GM04504 (cell line): ENCODE measurements at regions not wholly inside any gene's neighbourhood (a gene's known extent, or its start where the extent isn't known, plus 50 kb on each side); places are given as distances from the start of the nearest gene placed in this dataset.
A peak's percentile ranks its signal among the peaks of the same experiment; 100 is the strongest.
"Not testable (repeated sequence)": the region's sequence is repeated elsewhere in the genome, so short reads cannot be mapped to it uniquely, and the experiment has no call there.

Experiments used
- DNase-seq: peaks from one replicate; pipeline ENCODE4 v3.0.0-alpha.2; 2012; ENCODE audit warnings: low read depth

GRCh38 chr7:65744406-65744805 lies 128.5 kb upstream of the VKORC1L1 start:
- no peak for DNase-seq

DNA sequence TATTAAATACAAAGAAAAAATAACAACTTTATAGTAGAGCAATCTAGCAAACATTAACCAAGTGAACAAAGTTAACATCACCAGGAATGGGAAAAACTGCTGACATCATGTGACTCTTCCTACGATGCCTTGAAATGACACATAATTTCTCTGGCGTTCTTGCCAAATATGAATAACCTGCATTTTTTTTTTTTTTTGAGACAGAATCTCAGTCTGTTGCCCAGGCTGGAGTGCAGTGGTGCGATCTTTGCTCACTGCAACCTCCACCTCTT lies 126.5 kb upstream of the VKORC1L1 start:
- peak; percentile 35 for DNase-seq

DNA sequence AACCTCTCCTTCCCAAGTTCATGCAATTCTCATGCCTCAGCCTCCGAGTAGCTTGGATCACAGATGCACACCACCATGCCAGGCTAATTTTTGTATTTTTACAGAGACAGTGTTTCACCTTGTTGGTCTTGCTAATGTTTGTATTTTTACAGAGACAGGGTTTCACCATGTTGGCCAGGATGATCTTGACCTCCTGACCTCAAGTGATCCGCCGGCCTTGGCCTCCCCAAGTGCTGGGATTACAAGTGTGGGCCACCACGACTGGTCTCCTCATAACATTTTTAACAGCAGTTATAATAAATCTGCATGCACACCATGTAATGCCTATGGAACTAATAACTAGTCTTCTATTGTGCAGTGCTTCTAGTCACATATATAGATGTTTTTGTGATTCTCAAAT lies 123.8 kb upstream of the VKORC1L1 start:
- DNase-seq: no peak

DNA sequence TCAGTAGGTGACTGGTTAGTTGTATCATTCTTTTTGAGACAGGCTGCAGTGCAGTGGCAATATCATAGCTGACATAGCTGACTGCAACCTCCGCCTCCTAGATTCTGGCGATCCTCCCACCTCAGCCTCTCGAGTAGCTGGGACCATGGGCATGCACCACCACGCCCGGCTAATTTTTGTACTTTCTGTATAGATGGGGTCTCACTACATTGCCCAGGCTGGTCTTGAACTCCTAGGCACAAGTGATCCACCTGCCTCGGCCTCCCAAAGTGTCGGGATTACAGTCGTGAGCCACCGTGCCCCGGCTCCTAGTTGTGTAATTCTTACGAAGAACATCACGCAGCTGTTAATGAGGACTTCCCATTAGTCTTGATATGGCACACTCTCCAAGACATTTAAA lies 123.4 kb upstream of the VKORC1L1 start:
- no peak for DNase-seq

DNA sequence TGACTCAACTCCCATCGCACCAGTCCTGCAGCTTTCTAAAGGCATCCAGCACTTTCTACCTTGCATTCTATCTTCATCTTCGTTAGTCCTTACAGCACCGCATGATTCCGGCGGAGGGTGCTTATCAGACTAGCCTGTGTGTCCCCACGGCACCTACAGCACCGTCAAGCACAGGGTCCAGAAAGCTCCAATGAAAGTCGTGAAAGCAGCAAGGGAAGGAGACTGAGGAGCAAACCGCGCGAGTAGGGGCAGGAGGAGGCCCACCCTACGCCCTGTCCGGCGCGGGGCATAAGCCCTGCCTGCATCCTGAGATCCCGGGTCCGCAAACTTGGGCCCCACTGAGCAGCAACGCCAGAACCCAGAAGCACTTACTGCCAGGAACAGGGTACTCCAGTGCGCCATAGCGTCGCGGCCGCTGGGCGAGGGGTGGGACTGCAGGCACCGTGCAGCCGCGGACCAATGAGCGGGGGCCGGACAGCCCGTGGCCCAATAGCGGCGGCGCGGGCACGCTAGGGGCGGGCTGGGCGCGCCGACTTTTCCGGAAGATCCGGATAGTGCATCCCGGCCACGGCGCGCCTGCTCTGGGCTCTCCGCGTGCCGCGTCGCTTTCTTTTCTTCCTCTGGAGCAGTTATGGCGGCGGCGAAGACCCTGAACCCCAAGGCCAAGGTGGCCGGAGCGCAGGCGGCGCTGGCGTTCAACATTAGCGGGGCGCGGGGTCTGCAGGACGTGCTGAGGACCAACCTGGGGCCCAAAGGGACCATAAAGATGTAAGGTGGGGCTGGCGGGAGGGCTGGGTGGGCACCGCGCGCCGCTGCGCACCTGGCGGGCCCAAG lies 122.1 kb upstream of the VKORC1L1 start:
- DNase-seq: peak; percentile 66

- not testable (repeated sequence) for DNase-seq
These were observed 118.8 kb upstream of the VKORC1L1 start for GRCh38 chr7:65754070-65754469.

DNA sequence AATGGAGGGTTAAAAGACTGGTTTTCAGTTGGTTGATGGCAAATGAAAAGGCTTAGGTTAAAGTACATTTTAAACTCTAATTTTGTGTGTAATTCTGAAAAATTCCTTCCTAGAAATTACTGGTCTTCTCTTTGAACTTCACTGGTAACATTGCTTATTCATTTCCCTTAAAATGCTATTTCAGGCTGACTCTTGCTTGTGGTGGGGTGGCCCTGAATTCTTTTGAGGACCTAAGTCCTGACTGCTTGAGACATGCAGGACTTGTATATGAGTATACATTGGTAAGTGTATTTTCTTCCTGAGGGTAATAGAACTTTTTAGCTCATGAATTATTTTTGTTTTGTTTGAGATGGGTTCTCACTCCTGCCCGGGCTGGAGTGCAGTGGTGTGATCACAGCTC lies 113.9 kb upstream of the VKORC1L1 start:
- DNase-seq: not testable (repeated sequence)

DNA sequence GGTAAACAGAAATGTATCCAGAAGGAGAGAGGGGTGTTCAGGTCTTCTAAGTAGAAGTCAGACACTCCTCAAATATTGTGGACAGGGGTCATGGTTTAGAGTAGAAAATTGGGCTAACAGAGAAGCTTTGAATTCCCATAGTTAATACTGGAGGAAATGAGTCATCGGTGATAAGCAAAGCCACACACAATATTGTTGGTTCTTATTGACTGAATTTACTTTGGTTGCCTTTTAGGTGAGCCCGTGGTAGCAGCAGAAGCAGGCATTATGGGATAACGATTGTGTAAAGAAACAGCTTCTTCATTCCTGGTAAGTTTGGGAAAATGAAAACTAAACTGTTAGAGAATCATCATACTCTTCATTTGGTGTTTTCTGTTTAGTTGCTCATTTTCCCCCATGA lies 110.2 kb upstream of the VKORC1L1 start:
- DNase-seq: not testable (repeated sequence)

GRCh38 chr7:65763114-65763513 lies 109.8 kb upstream of the VKORC1L1 start:
- not testable (repeated sequence) for DNase-seq

DNA sequence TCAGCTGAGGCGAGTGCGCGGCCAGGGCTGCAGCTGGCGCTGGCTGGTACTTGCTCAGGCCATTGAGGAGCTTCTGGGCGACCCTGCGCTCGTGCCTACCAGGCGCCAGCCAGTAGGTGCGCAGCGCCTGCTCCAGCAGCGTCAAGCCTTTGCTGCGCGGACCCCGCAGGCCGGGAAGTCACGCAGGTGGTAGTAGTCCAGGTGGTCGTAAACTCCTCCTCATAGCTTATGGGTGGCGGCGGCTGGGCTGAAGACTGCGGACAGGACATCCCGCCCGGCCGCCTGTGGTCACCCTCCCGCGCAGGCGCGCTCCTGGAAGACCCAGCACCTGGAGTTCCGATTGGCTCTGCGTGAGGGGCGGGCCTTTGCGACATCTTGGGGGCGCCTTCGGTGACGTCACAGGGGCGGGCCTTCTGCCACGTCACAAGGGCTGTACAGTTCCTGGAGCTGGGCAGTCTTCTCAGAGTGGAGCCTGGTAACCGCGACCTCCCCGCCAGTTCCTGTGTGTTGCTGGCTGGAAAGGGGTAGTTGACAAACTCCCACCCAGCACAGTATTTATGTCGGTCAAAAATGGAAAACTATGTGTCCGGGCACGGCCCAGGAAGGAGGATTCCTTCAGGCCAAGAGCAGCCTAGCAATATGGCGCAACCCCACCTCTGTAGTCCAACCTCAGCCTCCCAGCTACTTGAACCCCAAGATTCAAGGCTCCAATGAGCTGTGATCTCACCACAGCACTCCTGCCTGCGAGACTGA lies 102.2 kb upstream of the VKORC1L1 start:
- DNase-seq: peak; percentile 85

DNA sequence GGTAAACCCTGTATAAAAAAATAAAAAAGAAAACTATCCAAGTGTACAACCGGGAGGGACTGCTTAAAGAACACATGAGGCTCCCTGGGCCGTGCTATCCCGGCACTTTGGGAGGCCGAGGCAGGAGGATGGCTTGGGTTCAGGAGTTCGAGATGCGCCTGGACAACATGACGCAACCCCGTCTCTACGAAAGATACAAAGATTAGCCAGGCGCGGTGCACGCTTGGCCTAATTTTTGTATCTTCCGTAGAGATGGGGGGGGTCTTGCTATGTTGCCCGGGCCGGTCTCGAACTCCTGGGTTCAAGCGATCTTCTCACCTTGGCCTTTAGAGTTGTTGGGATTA lies 101.7 kb upstream of the VKORC1L1 start:
- not testable (repeated sequence) for DNase-seq

GRCh38 chr7:65776677-65777076 lies 96.2 kb upstream of the VKORC1L1 start:
- DNase-seq: not testable (repeated sequence)

DNA sequence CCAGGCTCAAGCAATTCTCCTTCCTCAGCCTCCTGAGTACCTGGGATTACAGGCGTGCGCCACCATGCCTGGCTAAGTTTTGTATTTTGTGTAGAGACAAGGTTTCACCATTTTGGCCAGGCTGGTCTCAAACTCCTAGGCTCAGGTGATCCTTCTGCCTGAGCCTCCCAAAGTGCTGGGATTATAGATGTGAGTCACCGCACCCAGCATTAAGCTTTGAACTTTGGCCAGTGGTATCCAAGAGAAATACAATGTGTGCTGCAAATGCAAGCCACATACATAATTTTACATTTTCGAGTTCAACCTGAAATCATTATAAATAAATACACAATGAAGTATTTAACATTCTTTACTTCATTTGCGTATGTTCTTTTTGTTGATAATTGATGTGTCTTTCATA lies 82.9 kb upstream of the VKORC1L1 start:
- DNase-seq: not testable (repeated sequence)

- not testable (repeated sequence) for DNase-seq
These were observed 81.1 kb upstream of the VKORC1L1 start for GRCh38 chr7:65791788-65792187.

DNA sequence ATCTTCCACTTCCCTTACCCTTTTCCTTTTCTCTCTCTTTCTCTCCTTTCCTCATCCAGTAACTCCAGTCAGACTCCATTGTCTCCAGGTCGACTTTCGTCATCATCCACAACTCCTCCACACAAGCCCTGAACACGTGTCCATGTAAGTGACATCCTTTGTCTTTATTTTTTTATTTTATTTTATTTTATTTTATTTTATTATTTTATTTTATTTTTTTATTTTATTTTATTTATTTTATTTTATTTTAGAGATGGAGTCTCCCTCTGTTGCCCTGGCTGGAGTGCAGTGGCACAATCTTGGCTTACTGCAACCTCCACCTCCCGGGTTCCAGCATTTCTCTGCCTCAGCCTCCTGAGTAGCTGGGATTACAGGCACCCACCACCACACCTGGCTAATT lies 80.1 kb upstream of the VKORC1L1 start:
- DNase-seq: not testable (repeated sequence)

GRCh38 chr7:65794671-65795391 lies 78.0 kb upstream of the VKORC1L1 start:
- not testable (repeated sequence) for DNase-seq

GRCh38 chr7:65795392-65795716 lies 77.5 kb upstream of the VKORC1L1 start:
- not testable (repeated sequence) for DNase-seq

DNA sequence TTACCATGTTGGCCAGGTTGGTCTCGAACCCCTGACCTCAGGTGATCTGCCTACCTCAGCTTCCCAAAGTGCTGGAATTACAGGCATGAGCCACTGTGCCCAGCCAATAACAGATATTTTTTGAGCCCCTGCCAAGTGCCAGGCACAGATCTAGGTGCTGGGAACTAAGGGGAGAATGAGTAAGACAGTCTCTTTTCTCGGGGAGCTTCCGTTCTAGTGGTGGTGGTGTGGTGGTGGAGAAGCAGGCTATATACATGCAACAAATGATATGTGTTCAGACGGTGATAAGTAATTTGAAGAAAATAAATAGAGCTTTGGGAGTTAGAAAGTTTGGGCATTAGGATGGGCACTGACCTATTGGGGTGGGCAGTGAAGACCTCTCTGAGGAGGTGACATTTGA lies 76.7 kb upstream of the VKORC1L1 start:
- DNase-seq: no peak

- not testable (repeated sequence) for DNase-seq
These were observed 75.8 kb upstream of the VKORC1L1 start for GRCh38 chr7:65797086-65797485.

GRCh38 chr7:65797566-65797965 lies 75.3 kb upstream of the VKORC1L1 start:
- DNase-seq: not testable (repeated sequence)

- peak; percentile 14 for DNase-seq
These were observed 74.5 kb upstream of the VKORC1L1 start for GRCh38 chr7:65798111-65799075.

GRCh38 chr7:65800191-65800590 lies 72.7 kb upstream of the VKORC1L1 start:
- DNase-seq: not testable (repeated sequence)
